ENCODE measurements at regions not wholly inside any gene's neighbourhood (a gene's known extent, or its start where the extent isn't known, plus 50 kb on each side); places are given as distances from the start of the nearest gene placed in this dataset.

DNA sequence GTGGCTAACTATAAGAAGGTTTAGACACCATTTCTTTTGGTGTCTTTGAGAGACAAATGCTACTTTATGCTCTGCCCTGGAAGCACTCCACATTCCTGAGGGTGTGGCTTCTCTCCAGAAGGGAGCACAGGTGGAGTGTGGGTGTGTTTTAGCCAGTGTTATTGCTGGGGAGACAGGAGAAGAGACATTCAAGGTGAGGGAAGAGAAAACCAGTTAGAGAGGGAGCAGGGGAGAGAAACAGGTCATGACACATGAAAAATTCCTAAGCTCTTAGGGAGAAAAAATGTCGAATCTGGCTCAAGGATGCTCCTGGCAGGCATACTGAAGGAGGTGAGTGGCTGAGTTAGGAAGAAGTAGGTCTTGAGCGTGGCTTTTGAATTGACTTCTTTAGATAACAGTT, 292.8 kb downstream of the CLIC5 start:
- TF ChIP-seq, protein P1, sequence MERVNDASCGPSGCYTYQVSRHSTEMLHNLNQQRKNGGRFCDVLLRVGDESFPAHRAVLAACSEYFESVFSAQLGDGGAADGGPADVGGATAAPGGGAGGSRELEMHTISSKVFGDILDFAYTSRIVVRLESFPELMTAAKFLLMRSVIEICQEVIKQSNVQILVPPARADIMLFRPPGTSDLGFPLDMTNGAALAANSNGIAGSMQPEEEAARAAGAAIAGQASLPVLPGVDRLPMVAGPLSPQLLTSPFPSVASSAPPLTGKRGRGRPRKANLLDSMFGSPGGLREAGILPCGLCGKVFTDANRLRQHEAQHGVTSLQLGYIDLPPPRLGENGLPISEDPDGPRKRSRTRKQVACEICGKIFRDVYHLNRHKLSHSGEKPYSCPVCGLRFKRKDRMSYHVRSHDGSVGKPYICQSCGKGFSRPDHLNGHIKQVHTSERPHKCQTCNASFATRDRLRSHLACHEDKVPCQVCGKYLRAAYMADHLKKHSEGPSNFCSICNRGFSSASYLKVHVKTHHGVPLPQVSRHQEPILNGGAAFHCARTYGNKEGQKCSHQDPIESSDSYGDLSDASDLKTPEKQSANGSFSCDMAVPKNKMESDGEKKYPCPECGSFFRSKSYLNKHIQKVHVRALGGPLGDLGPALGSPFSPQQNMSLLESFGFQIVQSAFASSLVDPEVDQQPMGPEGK (CRISPR knock-in tag; IDR thresholded peaks at IDR 0.05; ENCODE audit: borderline replicate concordance) = no peak
- TF ChIP-seq, protein P2, sequence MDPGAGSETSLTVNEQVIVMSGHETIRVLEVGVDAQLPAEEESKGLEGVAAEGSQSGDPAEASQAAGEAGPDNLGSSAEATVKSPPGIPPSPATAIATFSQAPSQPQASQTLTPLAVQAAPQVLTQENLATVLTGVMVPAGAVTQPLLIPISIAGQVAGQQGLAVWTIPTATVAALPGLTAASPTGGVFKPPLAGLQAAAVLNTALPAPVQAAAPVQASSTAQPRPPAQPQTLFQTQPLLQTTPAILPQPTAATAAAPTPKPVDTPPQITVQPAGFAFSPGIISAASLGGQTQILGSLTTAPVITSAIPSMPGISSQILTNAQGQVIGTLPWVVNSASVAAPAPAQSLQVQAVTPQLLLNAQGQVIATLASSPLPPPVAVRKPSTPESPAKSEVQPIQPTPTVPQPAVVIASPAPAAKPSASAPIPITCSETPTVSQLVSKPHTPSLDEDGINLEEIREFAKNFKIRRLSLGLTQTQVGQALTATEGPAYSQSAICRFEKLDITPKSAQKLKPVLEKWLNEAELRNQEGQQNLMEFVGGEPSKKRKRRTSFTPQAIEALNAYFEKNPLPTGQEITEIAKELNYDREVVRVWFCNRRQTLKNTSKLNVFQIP (CRISPR knock-in tag; IDR thresholded peaks at IDR 0.05; ENCODE audit: borderline replicate concordance, low read depth) = no peak
- TF ChIP-seq ARNTL (CRISPR knock-in tag; IDR thresholded peaks at IDR 0.05; ENCODE audit: borderline replicate concordance, low read depth) (no peak), TCF4 (CRISPR knock-in tag; IDR thresholded peaks at IDR 0.05; ENCODE audit: borderline replicate concordance) (no peak), GLIS3 (CRISPR knock-in tag; IDR thresholded peaks at IDR 0.05) (no peak), ZNF8 (CRISPR knock-in tag; IDR thresholded peaks at IDR 0.05) (no peak), BACH2 (CRISPR knock-in tag; IDR thresholded peaks at IDR 0.05; ENCODE audit: borderline replicate concordance) (no peak), ZFP30 (CRISPR knock-in tag; IDR thresholded peaks at IDR 0.05) (no peak), ZC3H10 (CRISPR knock-in tag; IDR thresholded peaks at IDR 0.05) (no peak), TOX (CRISPR knock-in tag; IDR thresholded peaks at IDR 0.05; ENCODE audit: borderline replicate concordance) (no peak), ISL1 (CRISPR knock-in tag; IDR thresholded peaks at IDR 0.05) (no peak), ZNF565 (CRISPR knock-in tag; conservative IDR thresholded peaks at IDR 0.05; ENCODE audit: low read depth) (no peak), CSDC2 (CRISPR knock-in tag; IDR thresholded peaks at IDR 0.05) (no peak), ZFP3 (CRISPR knock-in tag; IDR thresholded peaks at IDR 0.05) (no peak), PPARA (CRISPR knock-in tag; IDR thresholded peaks at IDR 0.05; ENCODE audit: borderline replicate concordance) (no peak)
- TF ChIP-seq, protein P3, sequence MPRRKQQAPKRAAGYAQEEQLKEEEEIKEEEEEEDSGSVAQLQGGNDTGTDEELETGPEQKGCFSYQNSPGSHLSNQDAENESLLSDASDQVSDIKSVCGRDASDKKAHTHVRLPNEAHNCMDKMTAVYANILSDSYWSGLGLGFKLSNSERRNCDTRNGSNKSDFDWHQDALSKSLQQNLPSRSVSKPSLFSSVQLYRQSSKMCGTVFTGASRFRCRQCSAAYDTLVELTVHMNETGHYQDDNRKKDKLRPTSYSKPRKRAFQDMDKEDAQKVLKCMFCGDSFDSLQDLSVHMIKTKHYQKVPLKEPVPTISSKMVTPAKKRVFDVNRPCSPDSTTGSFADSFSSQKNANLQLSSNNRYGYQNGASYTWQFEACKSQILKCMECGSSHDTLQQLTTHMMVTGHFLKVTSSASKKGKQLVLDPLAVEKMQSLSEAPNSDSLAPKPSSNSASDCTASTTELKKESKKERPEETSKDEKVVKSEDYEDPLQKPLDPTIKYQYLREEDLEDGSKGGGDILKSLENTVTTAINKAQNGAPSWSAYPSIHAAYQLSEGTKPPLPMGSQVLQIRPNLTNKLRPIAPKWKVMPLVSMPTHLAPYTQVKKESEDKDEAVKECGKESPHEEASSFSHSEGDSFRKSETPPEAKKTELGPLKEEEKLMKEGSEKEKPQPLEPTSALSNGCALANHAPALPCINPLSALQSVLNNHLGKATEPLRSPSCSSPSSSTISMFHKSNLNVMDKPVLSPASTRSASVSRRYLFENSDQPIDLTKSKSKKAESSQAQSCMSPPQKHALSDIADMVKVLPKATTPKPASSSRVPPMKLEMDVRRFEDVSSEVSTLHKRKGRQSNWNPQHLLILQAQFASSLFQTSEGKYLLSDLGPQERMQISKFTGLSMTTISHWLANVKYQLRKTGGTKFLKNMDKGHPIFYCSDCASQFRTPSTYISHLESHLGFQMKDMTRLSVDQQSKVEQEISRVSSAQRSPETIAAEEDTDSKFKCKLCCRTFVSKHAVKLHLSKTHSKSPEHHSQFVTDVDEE (CRISPR knock-in tag; IDR thresholded peaks at IDR 0.05) = no peak
- ATAC-seq = no peak

DNA sequence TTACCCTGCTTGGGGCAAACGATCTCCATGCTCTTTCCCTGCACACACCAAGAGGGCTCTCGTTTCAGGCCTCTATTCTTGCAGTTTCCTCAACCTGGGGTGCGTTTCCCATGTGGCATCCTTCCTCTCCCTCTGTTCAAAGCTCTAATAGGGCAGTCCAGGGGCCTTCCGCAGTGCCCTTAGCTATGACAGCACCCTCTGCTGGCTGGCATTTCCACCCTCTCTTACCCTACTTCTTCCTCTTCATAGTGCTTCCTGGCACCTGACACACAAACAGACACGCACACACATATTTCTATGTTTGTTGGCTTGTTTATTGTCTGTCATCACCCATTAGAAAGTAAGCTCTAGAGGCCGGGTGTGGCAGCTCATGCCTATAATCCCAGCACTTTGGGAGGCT, 294.0 kb downstream of the CLIC5 start:
- TF ChIP-seq OSR1 (CRISPR knock-in tag; IDR thresholded peaks at IDR 0.05) = no peak
- TF ChIP-seq, protein P4, sequence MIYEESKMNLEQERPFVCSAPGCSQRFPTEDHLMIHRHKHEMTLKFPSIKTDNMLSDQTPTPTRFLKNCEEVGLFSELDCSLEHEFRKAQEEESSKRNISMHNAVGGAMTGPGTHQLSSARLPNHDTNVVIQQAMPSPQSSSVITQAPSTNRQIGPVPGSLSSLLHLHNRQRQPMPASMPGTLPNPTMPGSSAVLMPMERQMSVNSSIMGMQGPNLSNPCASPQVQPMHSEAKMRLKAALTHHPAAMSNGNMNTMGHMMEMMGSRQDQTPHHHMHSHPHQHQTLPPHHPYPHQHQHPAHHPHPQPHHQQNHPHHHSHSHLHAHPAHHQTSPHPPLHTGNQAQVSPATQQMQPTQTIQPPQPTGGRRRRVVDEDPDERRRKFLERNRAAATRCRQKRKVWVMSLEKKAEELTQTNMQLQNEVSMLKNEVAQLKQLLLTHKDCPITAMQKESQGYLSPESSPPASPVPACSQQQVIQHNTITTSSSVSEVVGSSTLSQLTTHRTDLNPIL (CRISPR knock-in tag; IDR thresholded peaks at IDR 0.05; ENCODE audit: low read depth) = no peak
- TF ChIP-seq, protein P5, sequence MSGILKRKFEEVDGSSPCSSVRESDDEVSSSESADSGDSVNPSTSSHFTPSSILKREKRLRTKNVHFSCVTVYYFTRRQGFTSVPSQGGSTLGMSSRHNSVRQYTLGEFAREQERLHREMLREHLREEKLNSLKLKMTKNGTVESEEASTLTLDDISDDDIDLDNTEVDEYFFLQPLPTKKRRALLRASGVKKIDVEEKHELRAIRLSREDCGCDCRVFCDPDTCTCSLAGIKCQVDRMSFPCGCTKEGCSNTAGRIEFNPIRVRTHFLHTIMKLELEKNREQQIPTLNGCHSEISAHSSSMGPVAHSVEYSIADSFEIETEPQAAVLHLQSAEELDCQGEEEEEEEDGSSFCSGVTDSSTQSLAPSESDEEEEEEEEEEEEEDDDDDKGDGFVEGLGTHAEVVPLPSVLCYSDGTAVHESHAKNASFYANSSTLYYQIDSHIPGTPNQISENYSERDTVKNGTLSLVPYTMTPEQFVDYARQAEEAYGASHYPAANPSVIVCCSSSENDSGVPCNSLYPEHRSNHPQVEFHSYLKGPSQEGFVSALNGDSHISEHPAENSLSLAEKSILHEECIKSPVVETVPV (CRISPR knock-in tag; IDR thresholded peaks at IDR 0.05) = no peak
- TF ChIP-seq TOX (CRISPR knock-in tag; IDR thresholded peaks at IDR 0.05; ENCODE audit: borderline replicate concordance) = no peak
- TF ChIP-seq SNAI2 (CRISPR knock-in tag; IDR thresholded peaks at IDR 0.05) = no peak
- no peak for TF ChIP-seq ZNF8 (CRISPR knock-in tag; IDR thresholded peaks at IDR 0.05)
- no peak for TF ChIP-seq CSDC2 (CRISPR knock-in tag; IDR thresholded peaks at IDR 0.05)
- no peak for TF ChIP-seq RARB (CRISPR knock-in tag; IDR thresholded peaks at IDR 0.05)
- TF ChIP-seq ZFP30 (CRISPR knock-in tag; IDR thresholded peaks at IDR 0.05) = no peak
- TF ChIP-seq PPARA (CRISPR knock-in tag; IDR thresholded peaks at IDR 0.05; ENCODE audit: borderline replicate concordance) = no peak
- TF ChIP-seq TCF4 (CRISPR knock-in tag; IDR thresholded peaks at IDR 0.05; ENCODE audit: borderline replicate concordance) = no peak
- TF ChIP-seq, protein P2 (CRISPR knock-in tag; IDR thresholded peaks at IDR 0.05; ENCODE audit: borderline replicate concordance, low read depth) = no peak
- no peak for TF ChIP-seq GLIS3 (CRISPR knock-in tag; IDR thresholded peaks at IDR 0.05)
- TF ChIP-seq ARNTL (CRISPR knock-in tag; IDR thresholded peaks at IDR 0.05; ENCODE audit: borderline replicate concordance, low read depth) = no peak
- ATAC-seq = no peak

Measured in SK-N-SH treated with all-trans-retinoic acid at 6 μM for 48 hours (cell line).